Testis (tissue), 2 donors: ENCODE measurements at regions not wholly inside any gene's neighbourhood (a gene's known extent, or its start where the extent isn't known, plus 50 kb on each side); places are given as distances from the start of the nearest gene placed in this dataset.

Experiments
- POLR2A ChIP-seq: fragments of 450-650 bp; IDR thresholded peaks from one replicate; pipeline ENCODE4 v1.6.1; 2017; ENCODE audit warnings: antibody characterized with exemption, mild to moderate bottlenecking, moderate library complexity
- TF ChIP-seq, protein P1 (sequence below), 3 experiments: fragments of 450-650 bp in 2 of 3; fragments of 200-600 bp in 1 of 3; sonication (generic) in 1 of 3; IDR thresholded peaks; one replicate each; pipeline ENCODE4 v1.5.1; 2016 to 2019; ENCODE audit warnings: antibody characterized with exemption in 3 of 3, mild to moderate bottlenecking in 2 of 3, moderate library complexity in 1 of 3

DNA sequence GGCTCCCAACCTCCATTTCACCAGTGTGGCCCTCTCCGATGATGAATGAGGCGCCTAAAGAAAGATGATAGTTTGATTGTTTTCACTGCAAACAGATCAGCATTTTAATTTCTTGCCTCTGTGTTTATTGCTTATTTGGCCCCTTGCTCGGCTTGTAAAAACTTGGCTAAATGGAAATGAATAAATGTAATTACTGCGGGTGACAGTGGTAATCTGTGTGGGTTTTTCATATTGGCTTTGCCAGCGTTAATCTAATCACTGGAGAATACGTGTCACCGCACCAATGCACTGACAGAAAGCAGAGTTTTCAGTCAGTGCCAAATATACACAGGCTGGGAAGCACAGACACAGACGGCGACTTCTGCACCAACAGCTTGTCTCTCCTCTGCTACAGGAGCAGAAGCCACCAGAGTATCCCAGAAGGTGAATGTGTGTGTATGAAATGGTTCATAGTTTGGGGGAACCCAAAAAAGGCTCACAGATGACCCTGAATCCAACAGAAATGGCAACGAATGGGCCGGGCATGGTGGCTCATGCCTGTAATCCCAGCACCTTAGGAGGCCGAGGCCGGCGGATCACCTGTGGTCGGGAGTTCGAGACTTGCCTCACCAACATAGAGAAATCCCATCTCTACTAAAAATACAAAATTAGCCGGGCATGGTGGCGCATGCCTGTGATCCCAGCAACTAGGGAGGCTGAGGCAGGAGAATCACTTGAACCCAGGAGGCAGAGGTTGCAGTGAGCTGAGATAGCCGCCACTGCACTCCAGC lies 534.0 kb downstream of the PKHD1 start:
- TF ChIP-seq, protein P1, sequence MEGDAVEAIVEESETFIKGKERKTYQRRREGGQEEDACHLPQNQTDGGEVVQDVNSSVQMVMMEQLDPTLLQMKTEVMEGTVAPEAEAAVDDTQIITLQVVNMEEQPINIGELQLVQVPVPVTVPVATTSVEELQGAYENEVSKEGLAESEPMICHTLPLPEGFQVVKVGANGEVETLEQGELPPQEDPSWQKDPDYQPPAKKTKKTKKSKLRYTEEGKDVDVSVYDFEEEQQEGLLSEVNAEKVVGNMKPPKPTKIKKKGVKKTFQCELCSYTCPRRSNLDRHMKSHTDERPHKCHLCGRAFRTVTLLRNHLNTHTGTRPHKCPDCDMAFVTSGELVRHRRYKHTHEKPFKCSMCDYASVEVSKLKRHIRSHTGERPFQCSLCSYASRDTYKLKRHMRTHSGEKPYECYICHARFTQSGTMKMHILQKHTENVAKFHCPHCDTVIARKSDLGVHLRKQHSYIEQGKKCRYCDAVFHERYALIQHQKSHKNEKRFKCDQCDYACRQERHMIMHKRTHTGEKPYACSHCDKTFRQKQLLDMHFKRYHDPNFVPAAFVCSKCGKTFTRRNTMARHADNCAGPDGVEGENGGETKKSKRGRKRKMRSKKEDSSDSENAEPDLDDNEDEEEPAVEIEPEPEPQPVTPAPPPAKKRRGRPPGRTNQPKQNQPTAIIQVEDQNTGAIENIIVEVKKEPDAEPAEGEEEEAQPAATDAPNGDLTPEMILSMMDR (IDR thresholded peaks at IDR 0.05): no peak
- TF ChIP-seq POLR2A: no peak
